GM18508 (cell line): ENCODE measurements at regions not wholly inside any gene's neighbourhood (a gene's known extent, or its start where the extent isn't known, plus 50 kb on each side); places are given as distances from the start of the nearest gene placed in this dataset.
"Not testable (repeated sequence)": the region's sequence is repeated elsewhere in the genome, so short reads cannot be mapped to it uniquely, and the experiment has no call there.

Experiments used
- ATAC-seq: cut with Tn5 transposase; IDR thresholded peaks from one replicate; pipeline ENCODE4 v1.9.1; 2021; ENCODE audit warnings: moderate number of reproducible peaks; ENCODE audit not compliant: insufficient read depth, unreplicated experiment

GRCh38 chr4:126445596-126445995 lies 1130.8 kb downstream of the FAT4 start:
- ATAC-seq, result no peak

DNA sequence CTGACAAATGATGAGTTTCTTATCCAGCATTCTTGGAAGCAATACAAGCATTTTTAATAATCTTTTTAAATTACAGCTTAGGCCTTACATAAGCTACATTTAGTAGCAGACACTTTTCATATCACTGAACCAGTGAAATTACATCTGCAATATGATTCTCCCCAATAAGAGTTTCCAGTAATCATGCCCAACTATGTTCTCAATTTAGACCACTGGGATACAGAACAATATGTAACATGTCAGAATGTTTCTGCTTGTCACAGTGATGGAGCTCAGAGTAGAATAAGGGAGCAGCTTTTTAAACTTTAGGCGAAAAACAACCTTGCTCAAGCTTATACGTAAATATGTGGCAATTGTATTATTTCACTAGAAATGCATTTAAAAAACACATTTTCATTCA lies 1132.2 kb downstream of the FAT4 start:
- no peak for ATAC-seq

GRCh38 chr4:126448086-126448845 lies 1133.5 kb downstream of the FAT4 start:
- ATAC-seq, result no peak

DNA sequence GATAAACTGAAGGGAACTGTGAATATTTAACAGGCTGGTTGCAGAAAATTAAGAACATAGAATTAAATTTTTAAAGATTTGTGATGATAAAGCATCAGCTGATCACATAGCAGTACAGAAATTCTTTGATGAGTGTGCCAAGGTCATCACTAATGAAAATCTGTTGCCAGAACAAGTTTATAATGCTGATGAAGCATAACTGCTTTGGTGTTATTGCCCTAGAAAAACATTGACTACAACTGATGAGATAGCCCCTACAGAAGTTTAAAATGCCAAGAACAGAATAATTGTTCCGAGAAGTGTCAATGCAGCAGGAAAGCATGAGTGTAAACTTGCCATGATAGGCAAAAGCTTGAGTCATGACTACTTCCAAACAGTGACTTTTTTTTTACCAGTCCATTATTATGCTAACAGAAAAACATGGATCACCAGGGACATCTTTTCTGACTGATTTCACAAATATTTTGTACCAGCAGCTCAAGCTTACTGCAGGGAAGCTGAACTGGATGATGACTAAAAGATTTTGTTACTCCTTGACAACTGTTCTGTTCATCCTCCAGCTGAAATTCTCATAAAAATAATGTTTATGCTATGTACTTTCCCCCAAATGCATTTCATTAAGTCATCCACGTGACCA lies 1136.6 kb downstream of the FAT4 start:
- no peak for ATAC-seq

GRCh38 chr4:126455865-126456264 lies 1141.1 kb downstream of the FAT4 start:
- ATAC-seq, result no peak

GRCh38 chr4:126458993-126459392 lies 1144.2 kb downstream of the FAT4 start:
- ATAC-seq, result no peak

- ATAC-seq, result no peak
These were observed 1150.6 kb downstream of the FAT4 start for GRCh38 chr4:126465341-126465740.

GRCh38 chr4:126466848-126467247 lies 1152.1 kb downstream of the FAT4 start:
- ATAC-seq, result no peak

DNA sequence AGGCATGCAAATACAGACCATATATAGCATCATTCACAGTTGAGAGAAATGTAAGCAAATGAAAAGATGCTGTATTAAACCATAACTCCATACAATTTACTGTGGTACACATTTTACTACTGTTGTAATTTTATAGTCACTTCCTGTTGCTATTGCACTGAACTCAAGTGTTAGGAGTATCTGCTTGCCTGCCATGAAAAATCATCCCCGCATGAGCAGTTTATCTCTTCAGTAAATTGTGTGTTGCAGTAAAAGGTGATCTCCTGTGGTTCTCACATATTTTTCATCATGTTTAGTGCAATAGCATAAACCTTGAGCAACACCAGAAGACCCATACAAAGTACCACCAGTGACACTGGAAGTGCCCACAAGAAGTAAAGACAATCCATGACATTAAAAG lies 1153.4 kb downstream of the FAT4 start:
- no peak for ATAC-seq

DNA sequence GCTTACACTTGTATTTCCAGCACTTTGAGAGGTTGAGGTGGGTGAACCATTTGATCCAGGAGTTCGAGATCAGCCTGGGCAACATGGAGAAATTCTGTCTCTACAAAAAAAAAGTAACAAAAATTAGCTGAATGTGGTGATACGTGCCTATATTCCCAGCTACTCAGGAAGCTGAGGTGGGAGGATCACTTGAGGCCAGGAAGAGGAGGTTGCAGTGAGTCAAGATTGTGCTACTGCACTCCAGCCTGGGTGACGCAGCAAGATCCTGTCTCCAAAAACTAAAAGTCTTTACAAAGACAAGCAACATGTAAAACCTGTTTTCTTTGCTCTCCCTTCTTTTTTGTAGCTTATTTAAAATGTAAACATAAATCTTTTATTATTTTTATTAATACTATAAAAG lies 1156.1 kb downstream of the FAT4 start:
- no peak for ATAC-seq

- ATAC-seq, result no peak
These were observed 1157.0 kb upstream of the INTU start for GRCh38 chr4:126475730-126476129.

- no peak for ATAC-seq
These were observed 1153.0 kb upstream of the INTU start for GRCh38 chr4:126479709-126480108.

- no peak for ATAC-seq
These were observed 1150.4 kb upstream of the INTU start for GRCh38 chr4:126482311-126482710.

GRCh38 chr4:126486377-126486776 lies 1146.4 kb upstream of the INTU start:
- ATAC-seq, result no peak

- ATAC-seq, result no peak
These were observed 1142.8 kb upstream of the INTU start for GRCh38 chr4:126489826-126490463.

GRCh38 chr4:126495163-126495752 lies 1137.5 kb upstream of the INTU start:
- no peak for ATAC-seq

DNA sequence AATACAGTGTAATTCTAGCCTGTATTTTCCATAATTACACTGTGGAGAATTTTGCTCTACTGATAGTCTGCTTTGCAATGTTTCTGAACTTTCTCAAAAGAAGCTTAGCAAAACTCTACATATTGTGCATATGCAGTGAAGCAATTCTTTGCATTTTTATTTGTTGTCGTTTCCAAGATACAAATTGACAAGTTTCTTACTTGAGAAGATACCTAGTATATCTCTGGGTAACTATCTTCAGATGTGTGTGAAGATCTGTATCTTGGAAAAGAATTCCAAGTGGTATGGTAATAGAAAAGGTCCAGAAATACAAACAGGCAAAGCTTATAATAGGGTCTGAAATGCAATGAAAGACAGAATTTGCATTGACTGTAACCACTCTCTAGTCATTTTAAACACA lies 1119.8 kb upstream of the INTU start:
- no peak for ATAC-seq

DNA sequence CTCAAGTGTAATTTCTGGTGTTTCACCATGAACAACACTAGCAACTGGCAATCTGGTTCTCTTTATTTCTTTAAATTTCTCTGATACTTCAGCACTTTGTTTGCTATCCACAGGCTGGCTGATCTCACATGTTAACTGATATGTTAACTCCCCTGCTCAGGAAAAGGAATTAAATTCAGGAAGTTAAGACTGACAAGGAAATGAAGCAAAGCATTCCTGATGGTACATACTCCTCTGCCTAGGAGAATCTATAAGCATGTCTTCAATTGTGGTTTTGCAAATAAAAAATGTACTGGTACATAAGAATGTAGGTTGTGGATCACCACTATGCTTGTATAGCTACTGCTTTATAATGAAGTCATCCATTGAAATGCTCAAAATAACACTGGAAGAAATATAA lies 1119.2 kb upstream of the INTU start:
- ATAC-seq, result no peak

GRCh38 chr4:126520731-126521130 lies 1112.0 kb upstream of the INTU start:
- no peak for ATAC-seq

DNA sequence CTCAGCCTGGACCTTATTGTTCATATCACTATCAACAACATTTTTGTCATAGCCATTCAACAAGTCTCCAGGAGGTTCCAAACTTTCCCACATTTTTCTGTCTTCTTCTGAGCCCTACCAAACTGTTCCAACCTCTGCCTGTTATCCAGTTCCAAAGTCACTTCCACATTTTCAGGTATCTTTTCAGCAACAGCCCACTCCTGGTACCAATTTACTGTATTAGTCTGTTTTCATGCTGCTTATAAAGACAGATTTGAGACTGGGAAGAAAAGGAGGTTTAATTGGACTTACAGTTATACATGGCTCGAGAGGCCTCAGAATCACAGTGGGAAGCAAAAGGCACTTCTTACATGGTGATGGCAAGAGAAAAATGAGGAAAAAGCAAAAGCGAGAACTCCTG lies 1107.4 kb upstream of the INTU start:
- not testable (repeated sequence) for ATAC-seq

DNA sequence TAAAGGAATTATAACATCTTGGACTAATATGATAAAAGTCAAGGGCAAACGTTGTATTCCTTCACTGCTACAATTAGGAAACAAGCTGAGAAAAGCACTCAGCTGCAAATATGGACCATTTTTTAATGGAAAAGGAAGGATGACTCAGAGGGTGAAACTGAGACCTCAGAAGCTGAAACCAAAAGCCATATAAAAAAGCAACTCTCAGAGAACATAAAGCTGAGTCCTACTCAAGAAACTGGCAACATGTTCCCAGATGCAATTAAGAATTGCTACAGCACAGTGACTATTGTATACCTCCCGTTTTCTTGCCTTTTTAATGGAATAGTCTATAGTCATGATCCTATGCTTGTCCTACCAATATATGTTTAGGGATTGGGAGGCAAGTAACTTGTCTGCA lies 1106.4 kb upstream of the INTU start:
- no peak for ATAC-seq
